ENCODE measurements at regions not wholly inside any gene's neighbourhood (a gene's known extent, or its start where the extent isn't known, plus 50 kb on each side); places are given as distances from the start of the nearest gene placed in this dataset.

- POLR2A ChIA-PET, result no interaction called here
- no peaks in the 10 kb centered on the region for H3K36me3 Mint-ChIP-seq (ENCODE audit: low read depth)
- no peak overlapping the region for H3K27ac Mint-ChIP-seq
- CTCF ChIA-PET, result no interaction called here
- H3K27me3 Mint-ChIP-seq, result no peaks in the 10 kb centered on the region
- ATAC-seq (ENCODE audit: low read depth), result no peak
- no peaks in the 10 kb centered on the region for H3K9me3 Mint-ChIP-seq
- TF ChIP-seq, protein P1, sequence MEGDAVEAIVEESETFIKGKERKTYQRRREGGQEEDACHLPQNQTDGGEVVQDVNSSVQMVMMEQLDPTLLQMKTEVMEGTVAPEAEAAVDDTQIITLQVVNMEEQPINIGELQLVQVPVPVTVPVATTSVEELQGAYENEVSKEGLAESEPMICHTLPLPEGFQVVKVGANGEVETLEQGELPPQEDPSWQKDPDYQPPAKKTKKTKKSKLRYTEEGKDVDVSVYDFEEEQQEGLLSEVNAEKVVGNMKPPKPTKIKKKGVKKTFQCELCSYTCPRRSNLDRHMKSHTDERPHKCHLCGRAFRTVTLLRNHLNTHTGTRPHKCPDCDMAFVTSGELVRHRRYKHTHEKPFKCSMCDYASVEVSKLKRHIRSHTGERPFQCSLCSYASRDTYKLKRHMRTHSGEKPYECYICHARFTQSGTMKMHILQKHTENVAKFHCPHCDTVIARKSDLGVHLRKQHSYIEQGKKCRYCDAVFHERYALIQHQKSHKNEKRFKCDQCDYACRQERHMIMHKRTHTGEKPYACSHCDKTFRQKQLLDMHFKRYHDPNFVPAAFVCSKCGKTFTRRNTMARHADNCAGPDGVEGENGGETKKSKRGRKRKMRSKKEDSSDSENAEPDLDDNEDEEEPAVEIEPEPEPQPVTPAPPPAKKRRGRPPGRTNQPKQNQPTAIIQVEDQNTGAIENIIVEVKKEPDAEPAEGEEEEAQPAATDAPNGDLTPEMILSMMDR (IDR thresholded peaks at IDR 0.05), result no peak
- no peak overlapping the region for H3K4me3 Mint-ChIP-seq
- no peak for DNase-seq
- no peaks in the 10 kb centered on the region for H3K4me1 Mint-ChIP-seq
- intact Hi-C loops (cut with micrococcal nuclease), result no loop called here
These were observed 750.3 kb downstream of the ANKRD7 start for GRCh38 chr7:118974836-118975235.

GRCh38 chr7:118995350-118995749 is 770.8 kb downstream of the ANKRD7 start:
- POLR2A ChIA-PET, result no interaction called here
- DNase-seq (no peak), ATAC-seq (ENCODE audit: low read depth) (no peak)
- Mint-ChIP-seq H3K4me1 (no peaks in the 10 kb centered on the region), H3K27ac (no peak overlapping the region), H3K4me3 (no peak overlapping the region), H3K36me3 (ENCODE audit: low read depth) (no peaks in the 10 kb centered on the region), H3K9me3 (no peaks in the 10 kb centered on the region), H3K27me3 (no peaks in the 10 kb centered on the region)
- CTCF ChIA-PET, result no interaction called here
- TF ChIP-seq, protein P1 (IDR thresholded peaks at IDR 0.05), result no peak
- intact Hi-C loops (cut with micrococcal nuclease), result no loop called here

DNA sequence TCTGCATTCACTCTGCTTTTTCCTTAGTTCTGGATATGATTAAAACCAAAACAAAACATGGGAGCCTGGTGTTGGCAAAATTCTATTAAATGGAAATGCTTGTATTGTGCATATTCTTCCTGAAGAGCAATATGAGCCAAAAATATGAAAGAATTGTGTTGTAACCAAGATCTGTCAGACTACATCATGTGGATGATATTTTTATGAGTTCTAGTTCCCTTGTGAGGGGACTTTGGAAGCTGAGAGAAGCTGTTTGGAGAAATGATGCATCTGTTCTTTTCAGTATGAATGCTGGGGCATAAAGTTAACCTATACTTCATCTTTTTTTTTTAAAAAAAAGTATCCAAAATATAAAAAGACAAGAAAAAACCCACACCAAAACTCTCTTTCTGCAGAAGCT is 782.7 kb downstream of the ANKRD7 start:
- no peaks in the 10 kb centered on the region for H3K36me3 Mint-ChIP-seq (ENCODE audit: low read depth)
- ChIA-PET POLR2A (no interaction called here), CTCF (no interaction called here)
- ATAC-seq (ENCODE audit: low read depth), result no peak
- no peak overlapping the region for H3K4me3 Mint-ChIP-seq
- no peak overlapping the region for H3K27ac Mint-ChIP-seq
- no peaks in the 10 kb centered on the region for H3K9me3 Mint-ChIP-seq
- intact Hi-C loops (cut with micrococcal nuclease), result no loop called here
- no peak for DNase-seq
- TF ChIP-seq, protein P1 (IDR thresholded peaks at IDR 0.05), result no peak
- no peaks in the 10 kb centered on the region for H3K27me3 Mint-ChIP-seq
- no peaks in the 10 kb centered on the region for H3K4me1 Mint-ChIP-seq

DNA sequence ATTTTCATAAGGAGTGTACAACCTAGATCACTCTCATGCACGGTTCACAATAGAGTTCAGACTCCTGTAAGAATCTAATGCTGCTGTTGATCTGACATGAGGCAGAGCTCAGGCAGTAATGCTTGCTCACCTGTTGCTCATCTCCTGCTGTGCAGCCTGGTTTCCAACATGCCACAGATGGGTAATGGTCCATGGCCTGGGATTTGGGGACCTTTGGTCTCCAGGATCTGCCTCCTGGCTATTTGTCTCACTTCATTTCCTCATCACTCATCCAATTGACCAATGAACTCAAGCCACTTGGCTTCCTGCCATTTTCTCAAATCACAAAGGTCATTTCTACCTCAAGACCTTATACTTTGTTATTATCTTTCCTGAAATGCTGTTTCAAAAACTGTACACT is 786.1 kb downstream of the ANKRD7 start:
- no peak for DNase-seq
- TF ChIP-seq, protein P1 (IDR thresholded peaks at IDR 0.05), result no peak
- Mint-ChIP-seq H3K4me3 (no peak overlapping the region), H3K27ac (no peak overlapping the region), H3K36me3 (ENCODE audit: low read depth) (no peaks in the 10 kb centered on the region), H3K27me3 (no peaks in the 10 kb centered on the region), H3K9me3 (no peaks in the 10 kb centered on the region), H3K4me1 (no peaks in the 10 kb centered on the region)
- ChIA-PET CTCF (no interaction called here), POLR2A (no interaction called here)
- intact Hi-C loops (cut with micrococcal nuclease), result no loop called here
- ATAC-seq (ENCODE audit: low read depth), result no peak

DNA sequence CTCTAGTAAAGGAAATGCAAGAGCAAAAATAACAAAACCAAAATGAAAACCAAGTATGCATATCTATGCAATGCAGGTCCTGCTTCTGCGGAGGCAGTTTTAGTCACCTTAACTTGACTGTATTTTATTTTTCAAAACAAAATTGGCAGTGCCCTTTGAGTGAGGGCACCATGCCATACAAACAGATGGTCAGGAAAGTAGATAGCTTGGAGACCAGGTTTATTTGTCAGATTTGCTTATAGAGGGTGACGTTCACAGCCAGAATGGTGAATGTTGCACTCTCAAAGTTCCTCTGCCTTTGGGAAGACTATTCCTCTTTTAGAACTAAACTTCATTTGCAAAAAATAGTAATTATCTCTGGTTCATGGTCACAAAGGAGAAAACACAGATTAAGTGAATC is 801.9 kb downstream of the ANKRD7 start:
- H3K4me1 Mint-ChIP-seq, result no peaks in the 10 kb centered on the region
- H3K4me3 Mint-ChIP-seq, result no peak overlapping the region
- ChIA-PET CTCF (no interaction called here), POLR2A (no interaction called here)
- H3K27me3 Mint-ChIP-seq, result no peaks in the 10 kb centered on the region
- DNase-seq (no peak), ATAC-seq (ENCODE audit: low read depth) (no peak)
- H3K27ac Mint-ChIP-seq, result no peak overlapping the region
- TF ChIP-seq, protein P1 (IDR thresholded peaks at IDR 0.05), result no peak
- H3K9me3 Mint-ChIP-seq, result peaks cover 10% of the 10 kb centered on the region
- intact Hi-C loops (cut with micrococcal nuclease), result no loop called here
- no peaks in the 10 kb centered on the region for H3K36me3 Mint-ChIP-seq (ENCODE audit: low read depth)
